Breast epithelium (tissue), 3 donors: ENCODE measurements at regions not wholly inside any gene's neighbourhood (a gene's known extent, or its start where the extent isn't known, plus 50 kb on each side); places are given as distances from the start of the nearest gene placed in this dataset.

Experiments used
- POLR2A ChIP-seq: fragments of 450-650 bp; IDR thresholded peaks from one replicate; pipeline ENCODE4 v1.6.1; 2016; ENCODE audit warnings: antibody characterized with exemption, mild to moderate bottlenecking, moderate library complexity
- TF ChIP-seq, protein P1 (sequence below), 3 donors: fragments of 450-650 bp; IDR thresholded peaks; one replicate each; pipeline ENCODE4 v1.5.1; 2016 to 2017; ENCODE audit warnings: antibody characterized with exemption in 3 of 3, mild to moderate bottlenecking in 3 of 3, moderate library complexity in 3 of 3

DNA sequence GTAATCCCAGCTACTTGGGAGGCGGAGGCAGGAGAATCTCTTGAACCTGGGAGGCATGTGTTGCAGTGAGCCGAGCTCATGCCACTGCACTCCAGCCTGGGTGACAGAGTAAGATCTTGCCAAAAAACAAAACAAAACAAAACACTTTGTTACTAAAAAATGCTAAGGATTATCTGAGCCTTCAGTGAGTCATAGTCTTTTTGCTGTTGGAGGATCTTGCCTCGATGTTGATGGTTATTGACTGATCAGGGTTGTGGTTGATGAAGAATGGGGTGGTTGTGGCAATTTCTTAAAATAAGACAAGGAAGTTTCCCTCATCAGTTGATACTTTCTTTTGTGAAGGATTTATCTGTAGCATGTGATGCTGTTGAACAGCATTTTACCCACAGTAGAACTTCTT, 196.8 kb upstream of the HDDC2 start:
- TF ChIP-seq, protein P1, sequence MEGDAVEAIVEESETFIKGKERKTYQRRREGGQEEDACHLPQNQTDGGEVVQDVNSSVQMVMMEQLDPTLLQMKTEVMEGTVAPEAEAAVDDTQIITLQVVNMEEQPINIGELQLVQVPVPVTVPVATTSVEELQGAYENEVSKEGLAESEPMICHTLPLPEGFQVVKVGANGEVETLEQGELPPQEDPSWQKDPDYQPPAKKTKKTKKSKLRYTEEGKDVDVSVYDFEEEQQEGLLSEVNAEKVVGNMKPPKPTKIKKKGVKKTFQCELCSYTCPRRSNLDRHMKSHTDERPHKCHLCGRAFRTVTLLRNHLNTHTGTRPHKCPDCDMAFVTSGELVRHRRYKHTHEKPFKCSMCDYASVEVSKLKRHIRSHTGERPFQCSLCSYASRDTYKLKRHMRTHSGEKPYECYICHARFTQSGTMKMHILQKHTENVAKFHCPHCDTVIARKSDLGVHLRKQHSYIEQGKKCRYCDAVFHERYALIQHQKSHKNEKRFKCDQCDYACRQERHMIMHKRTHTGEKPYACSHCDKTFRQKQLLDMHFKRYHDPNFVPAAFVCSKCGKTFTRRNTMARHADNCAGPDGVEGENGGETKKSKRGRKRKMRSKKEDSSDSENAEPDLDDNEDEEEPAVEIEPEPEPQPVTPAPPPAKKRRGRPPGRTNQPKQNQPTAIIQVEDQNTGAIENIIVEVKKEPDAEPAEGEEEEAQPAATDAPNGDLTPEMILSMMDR (IDR thresholded peaks at IDR 0.05), result no peak
- TF ChIP-seq POLR2A, result no peak
